ENCODE measurements at regions not wholly inside any gene's neighbourhood (a gene's known extent, or its start where the extent isn't known, plus 50 kb on each side); places are given as distances from the start of the nearest gene placed in this dataset.

- peak; percentile 45 for DNase-seq (ENCODE audit: low spot score)
Observed at GRCh38 chr6:44662461-44663121, 275.1 kb downstream of the CDC5L start.

DNA sequence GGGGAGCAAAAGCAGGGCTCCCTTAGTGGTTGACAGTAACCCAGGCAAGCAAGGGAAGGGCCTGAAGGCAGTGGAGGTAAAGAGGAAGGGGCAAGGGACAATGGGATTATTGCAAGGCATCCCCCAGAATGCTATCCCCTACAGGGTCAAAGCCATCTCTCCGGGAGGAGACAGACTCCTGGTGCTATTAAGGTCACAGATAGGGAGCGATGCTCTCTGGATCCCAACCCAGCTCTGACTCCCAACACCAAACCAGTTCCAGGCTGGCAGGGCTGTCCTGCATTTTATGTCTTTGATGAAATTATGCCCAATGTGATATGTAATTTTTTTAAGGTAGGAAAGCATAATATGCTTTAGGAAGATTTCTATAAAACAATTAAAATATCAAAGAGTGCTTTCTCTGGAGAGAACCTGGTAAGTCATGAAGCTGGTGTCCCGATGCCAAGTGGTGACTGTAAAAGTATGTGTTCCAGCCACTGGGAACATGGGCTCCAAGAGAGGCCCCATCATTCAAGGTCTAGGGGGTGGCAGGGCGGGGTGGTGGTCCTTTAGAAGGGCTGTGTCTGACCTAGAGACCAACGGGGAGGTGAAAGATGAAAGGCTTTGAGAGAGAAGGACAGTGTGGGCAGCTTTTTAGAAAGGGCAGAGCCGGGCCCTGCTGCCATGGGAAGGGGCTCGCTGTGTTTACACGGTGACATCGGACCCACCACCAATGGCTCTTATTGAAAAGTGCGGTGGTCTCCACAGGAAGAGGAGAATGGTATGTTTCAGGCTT, 276.5 kb downstream of the CDC5L start:
- no peak for DNase-seq (ENCODE audit: low spot score)

GRCh38 chr6:44664716-44665115, 277.2 kb downstream of the CDC5L start:
- DNase-seq (ENCODE audit: low spot score) = peak; percentile 35

DNA sequence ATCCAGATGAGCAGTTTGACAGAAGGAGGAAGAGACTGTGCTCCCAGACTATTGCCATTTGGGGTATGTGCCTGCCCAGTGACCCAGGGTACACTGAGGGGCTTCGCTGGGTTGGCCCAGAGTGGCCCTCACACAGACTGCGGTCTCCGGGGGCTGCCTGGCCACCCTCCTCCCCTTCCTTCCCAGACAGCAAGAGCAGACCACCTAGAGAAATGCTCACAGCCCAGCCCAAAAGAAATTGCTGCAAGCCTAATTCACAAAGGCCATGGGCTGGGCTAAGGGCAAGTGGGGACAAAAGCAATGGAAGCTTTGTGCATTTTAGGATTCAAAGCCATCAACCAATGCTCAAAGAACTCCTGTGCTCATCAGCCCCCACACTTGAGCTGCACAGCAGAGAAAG, 277.6 kb downstream of the CDC5L start:
- DNase-seq (ENCODE audit: low spot score) = no peak

GRCh38 chr6:44665683-44666082, 278.2 kb downstream of the CDC5L start:
- no peak for DNase-seq (ENCODE audit: low spot score)

DNA sequence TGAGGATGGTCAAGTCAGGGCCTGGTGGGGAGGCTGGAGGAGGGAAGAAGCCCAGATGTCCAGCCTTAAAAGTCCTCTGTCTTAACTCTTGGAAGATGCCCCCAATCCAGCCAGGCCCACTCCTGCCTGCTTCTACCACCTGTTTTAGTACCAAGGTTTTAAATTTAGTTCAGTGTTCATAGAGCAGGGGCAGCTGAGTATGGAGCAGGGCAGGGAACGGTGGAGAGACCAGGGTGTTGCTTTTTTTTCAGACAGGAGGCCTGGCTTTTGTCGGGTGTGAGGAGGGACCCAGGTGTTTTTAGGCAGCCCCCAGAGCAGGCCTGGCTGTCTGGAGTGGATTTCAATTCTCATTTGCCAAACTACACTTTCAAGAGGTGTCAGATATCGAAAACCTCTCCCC, 278.8 kb downstream of the CDC5L start:
- no peak for DNase-seq (ENCODE audit: low spot score)

DNA sequence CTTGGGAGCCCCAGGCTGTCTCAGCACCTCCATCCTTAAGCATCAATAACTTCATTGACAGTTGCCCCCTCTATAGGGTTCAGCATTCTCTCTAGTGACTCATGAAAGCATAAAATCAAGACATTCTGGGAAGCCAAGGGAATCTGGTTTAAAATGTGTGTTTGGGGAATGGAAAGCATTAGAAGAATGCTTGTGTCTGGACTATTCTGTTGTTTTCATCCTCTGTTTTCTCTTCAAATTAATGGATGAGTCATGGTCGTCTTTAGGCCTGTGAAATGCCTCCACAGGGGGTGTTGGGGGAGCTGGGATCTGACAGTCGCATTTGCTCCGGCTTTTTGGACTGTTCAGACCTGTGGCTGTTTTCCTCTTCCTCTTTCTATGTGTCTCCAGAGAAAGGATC, 279.7 kb downstream of the CDC5L start:
- peak; percentile 90 for DNase-seq (ENCODE audit: low spot score)

- DNase-seq (ENCODE audit: low spot score) = no peak
Observed at GRCh38 chr6:44667668-44668390, 280.3 kb downstream of the CDC5L start.

DNA sequence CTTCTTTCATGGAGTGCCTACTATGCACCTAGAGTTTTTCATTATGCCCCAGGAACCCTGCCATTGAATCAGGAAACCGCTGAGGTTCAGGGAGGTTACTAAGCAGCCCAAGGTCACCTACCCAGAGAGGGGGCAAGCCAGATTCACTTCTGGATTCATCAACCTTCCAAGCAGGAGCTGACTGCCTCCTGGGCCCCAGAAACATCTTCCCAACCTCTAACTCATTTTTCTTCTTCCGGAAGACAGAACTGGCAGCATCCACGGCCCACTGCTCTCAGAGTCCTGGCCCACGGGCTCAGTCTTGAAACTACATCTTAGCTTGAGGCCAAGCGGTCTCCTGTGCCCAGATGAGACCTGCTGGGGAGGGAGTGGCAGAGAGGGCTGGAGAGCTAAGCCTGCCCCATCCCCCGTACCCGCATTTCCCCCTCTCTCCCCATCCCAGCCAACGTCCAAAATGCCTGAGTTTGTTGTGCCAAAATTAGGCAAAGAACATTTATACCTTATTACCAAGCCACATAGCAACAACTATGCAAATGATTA, 281.0 kb downstream of the CDC5L start:
- DNase-seq (ENCODE audit: low spot score) = no peak

DNA sequence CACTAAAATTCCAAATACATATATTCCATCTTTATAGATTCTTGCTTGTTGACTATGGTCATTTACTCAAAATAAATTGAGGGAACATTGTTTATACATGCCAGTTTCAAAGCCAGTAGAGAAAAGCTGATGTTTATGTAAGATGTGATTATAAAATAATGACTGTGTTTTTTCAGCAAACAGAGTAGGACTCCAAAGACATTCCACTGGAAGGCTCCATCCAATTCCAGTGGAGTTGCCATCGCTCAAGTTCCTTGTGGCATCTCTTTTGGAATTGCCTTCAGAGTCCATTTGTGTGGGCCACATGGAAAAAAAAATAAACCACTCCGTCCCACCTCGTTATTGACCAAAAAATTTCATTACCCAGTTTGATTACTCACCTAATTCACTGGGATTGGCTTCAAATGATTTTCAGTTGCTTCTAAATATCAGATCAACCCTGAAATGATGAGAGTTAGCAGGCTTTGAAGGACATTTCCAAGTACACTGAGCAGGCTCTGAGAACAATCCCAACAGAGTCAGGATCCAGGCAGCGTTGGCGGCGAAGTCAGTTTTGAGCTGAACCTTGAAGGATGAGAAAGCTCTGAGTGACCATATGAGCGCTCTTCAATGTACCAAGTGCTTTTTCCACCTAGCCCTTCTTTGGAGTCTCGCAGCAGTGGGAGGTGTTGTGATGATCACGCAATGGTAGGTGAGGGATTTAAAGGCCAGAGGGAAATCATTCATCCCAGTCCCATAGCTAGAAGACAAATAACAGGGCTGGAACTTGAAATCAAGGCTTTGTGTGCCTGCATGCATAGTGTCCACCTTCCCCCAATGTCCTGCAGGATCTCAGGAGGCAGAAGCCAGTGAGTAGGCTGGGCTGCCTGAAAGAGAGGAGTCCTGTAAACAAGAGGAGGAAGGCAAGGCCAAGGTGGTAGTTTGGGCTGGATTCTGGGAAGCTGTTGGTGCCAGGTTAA, 281.7 kb downstream of the CDC5L start:
- DNase-seq (ENCODE audit: low spot score) = no peak

DNA sequence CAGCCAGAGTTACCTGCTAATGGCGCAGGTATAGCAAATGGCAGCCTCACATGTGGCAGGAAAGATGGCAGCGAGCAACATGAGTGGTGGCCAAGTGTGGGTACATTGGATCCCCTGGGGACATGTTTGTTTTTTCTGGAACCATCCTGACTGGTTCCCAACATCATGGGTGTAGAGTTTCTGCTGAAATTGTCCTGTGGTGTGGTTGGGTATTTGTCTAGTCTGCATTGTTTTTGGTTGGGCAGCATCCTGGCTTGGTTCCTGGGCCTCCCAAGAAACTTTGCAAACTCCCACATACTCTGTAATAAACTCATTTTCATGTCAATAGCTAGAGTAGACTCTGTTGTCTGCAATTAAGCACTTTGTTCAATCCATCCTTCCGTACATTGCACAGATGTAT, 282.6 kb downstream of the CDC5L start:
- no peak for DNase-seq (ENCODE audit: low spot score)

- no peak for DNase-seq (ENCODE audit: low spot score)
Observed at GRCh38 chr6:44671333-44671732, 283.8 kb downstream of the CDC5L start.

DNA sequence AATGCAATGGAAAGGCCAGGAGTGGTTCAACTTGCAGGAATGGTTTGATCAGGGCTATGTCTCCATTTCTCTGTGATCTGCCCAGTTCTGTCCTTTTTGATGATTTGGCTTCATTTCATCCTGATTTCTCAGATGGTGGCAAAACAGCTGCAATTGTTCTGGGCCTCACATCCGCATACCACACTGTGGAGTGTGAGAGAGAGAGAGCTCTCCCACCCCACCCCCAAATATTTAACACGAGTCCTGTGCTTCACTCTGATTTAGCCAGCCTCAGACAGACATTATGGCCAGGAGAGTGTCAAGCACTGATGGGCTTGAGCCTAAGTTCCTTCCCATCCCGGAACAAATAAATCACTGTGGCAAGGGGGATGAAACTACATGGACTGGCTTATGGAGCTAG, 284.6 kb downstream of the CDC5L start:
- DNase-seq (ENCODE audit: low spot score) = no peak

- DNase-seq (ENCODE audit: low spot score) = no peak
Observed at GRCh38 chr6:44672841-44673240, 285.3 kb downstream of the CDC5L start.

DNA sequence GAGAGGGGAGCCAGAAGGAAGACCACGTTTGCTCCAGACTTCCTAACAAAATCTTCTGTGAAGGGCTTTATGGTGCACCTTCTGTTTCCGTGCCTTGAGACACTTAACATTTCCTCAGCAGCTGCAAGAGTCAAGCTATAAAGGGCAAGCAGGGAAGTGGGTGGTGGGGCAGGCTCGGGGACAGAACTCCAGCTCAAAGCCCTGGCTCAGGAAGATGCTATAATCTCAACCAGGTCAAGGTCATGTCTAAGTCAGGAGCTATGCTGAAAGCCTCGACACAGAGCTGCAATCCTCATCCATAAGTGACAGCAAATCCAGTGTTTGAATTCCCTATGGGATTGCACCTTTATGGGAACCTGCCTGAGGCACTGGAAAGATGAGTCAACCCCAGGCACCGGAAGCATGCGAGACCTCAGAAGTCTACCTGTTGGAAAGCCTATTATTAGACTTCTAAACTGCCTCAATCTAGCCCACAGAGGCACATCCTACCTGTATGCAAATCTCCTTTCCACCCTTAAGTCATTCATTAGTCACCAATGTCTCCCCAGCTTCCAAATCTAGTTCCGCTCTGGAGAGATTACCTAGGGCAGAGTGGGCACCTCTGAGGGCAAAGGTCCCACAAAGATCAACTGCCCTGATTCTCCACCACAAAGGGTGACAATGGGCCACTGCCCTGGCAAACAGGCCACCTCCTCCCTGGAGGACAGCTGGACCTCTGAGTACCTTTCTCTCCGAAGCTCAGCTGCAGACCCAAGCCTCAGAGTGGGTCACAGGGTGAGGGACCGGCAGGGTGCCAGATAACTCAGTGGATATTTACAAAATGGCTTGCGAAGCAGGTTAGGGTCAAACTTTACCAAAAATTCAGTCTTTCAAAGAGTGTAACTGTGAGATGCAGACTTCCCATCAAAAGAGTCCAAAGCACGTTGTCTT, 287.0 kb downstream of the CDC5L start:
- no peak for DNase-seq (ENCODE audit: low spot score)

GRCh38 chr6:44675449-44675848, 287.9 kb downstream of the CDC5L start:
- DNase-seq (ENCODE audit: low spot score) = no peak

- DNase-seq (ENCODE audit: low spot score) = no peak
Observed at GRCh38 chr6:44676246-44676790, 288.8 kb downstream of the CDC5L start.

DNA sequence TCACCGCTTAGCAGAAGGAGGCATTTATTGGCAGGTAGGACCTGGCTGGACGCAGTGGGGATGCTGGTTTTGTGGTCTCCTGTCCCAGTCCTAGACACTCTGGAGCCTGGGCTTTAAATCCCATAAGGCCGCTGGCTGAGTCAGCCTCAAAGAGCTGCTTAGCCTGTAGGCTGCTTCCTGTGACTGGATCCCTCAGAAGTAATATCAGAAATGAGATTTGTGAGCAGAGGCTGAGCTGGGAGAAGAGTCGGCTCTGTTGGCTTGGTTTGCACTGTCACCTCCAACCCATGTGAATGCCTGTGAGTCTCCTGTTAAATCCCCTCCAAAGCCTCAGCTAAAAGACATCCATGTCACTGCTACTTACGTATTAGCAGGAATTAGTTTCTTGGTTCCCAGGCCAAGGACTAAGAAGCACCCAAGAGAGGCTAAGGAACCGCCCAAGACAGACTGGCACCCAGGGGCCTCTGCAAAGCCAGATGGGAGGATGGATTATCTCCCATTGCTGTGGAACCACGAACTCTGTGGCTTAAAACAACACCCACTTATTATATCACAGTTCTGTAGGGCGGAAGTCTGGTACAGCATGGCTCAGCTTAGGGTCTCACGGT, 289.4 kb downstream of the CDC5L start:
- DNase-seq (ENCODE audit: low spot score) = peak; percentile 22

DNA sequence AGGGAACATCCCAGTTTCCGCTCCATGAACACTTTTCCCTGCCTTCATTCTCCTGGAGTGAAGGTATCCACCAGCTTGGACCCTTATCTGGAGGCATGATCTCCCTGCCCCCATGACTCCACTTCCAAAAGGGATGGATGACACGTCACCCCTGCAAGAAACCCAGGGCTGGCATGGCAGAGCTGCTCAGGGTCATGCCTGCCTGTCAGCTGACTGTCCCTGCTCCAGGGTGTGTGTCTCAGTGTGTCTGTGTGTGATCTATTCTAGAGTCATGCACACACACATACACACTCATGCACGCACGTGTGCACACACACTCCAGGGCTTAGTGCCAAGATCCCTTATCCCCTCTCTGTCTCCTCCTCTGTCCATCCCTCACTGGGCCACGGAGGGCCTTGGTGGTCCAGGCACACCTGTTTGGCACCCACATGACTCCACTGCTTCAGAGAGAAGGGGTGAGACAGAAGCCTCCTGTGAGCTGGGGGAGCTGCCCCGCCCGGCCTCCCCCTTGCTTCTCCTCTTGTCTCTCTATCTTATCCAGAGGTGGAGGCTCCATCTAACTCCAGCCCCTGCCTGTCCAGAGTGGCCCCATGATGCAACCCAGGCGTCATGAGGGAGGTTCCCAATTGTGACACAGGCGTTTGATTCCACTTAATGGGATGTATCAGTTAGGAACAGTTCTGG, 290.9 kb downstream of the CDC5L start:
- DNase-seq (ENCODE audit: low spot score) = no peak

All from GM03348 (cell line).